BLaER1 (cell line): ENCODE measurements at regions not wholly inside any gene's neighbourhood (a gene's known extent, or its start where the extent isn't known, plus 50 kb on each side); places are given as distances from the start of the nearest gene placed in this dataset.

Experiments
- H3K27ac ChIP-seq: shearing (Covaris generic); formaldehyde crosslinking; 2 replicates; pipeline ENCODE4 v1.8.1; 2022
- H3K27me3 ChIP-seq: shearing (Covaris generic); formaldehyde crosslinking; 2 replicates; pipeline ENCODE4 v1.8.1; 2022
- H3K36me3 ChIP-seq: shearing (Covaris generic); formaldehyde crosslinking; 2 replicates; pipeline ENCODE4 v1.8.1; 2022
- H3K4me1 ChIP-seq: shearing (Covaris generic); formaldehyde crosslinking; 2 replicates; pipeline ENCODE4 v1.8.1; 2022
- H3K4me2 ChIP-seq: shearing (Covaris generic); formaldehyde crosslinking; 2 replicates; pipeline ENCODE4 v1.8.1; 2022
- H3K4me3 ChIP-seq: shearing (Covaris generic); formaldehyde crosslinking; 2 replicates; pipeline ENCODE4 v1.8.1; 2022
- H3K9ac ChIP-seq: shearing (Covaris generic); formaldehyde crosslinking; 2 replicates; pipeline ENCODE4 v1.8.1; 2022
- H3K9me3 ChIP-seq: shearing (Covaris generic); formaldehyde crosslinking; 2 replicates; pipeline ENCODE4 v1.8.1; 2022
- H4K20me1 ChIP-seq: shearing (Covaris generic); formaldehyde crosslinking; 2 replicates; pipeline ENCODE4 v1.8.1; 2022
- Cebpa-rat ChIP-seq: shearing (Covaris generic); IDR thresholded peaks from 2 replicates; pipeline ENCODE4 v1.8.1; 2022

DNA sequence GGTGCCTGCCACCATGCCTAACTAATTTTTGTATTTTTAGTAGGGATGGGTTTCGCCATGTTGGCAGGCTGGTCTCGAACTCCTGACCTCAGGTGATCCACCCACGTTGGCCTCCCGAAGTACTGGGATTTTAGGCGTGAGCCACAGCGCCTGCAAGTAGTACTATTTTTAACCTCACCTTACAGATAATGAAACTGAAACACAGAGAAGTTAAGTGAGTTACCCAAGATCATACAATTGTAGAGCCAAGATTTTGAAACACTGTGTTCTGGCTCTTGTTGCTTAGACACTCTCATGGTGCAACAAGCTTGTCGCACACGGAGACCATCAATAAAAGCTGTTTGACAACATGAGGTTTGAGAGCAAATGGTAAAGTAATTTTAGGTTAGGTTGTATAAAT is 159.1 kb upstream of the LMNTD1 start:
- Histone ChIP-seq H3K9me3 (peaks cover 22% of the 10 kb centered on the region), H3K9ac (no peak overlapping the region), H3K4me1 (peaks cover 24% of the 10 kb centered on the region), H3K4me3 (no peak overlapping the region), H3K4me2 (no peak overlapping the region), H3K27me3 (no peaks in the 10 kb centered on the region), H3K27ac (no peak overlapping the region), H4K20me1 (no peaks in the 10 kb centered on the region), H3K36me3 (no peaks in the 10 kb centered on the region)
- TF ChIP-seq Cebpa-rat, result no peak

DNA sequence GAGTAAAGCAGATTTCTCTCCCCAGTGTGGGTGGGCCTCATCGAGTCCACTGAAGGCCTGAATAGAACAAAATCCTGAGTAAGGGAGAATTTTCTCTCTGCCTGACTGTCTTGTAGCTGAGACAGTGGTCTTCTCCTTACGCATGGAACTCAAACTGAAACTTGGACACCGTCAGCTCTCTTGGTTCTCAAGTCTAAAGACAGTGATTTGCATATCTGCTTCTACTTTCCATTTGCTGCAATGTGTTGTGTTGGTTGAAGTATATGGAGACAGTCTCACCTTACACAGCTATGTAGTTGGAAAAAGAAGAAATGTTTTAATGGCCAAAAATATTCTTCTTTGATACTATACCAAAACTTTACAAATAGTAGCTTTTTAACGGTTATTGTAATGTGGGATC is 160.2 kb upstream of the LMNTD1 start:
- no peak overlapping the region for H3K27ac ChIP-seq
- peaks cover 13% of the 10 kb centered on the region for H3K9me3 ChIP-seq
- no peaks in the 10 kb centered on the region for H3K27me3 ChIP-seq
- H3K4me3 ChIP-seq, result no peak overlapping the region
- TF ChIP-seq Cebpa-rat, result no peak
- peaks cover 29% of the 10 kb centered on the region for H3K4me1 ChIP-seq
- no peaks in the 10 kb centered on the region for H3K36me3 ChIP-seq
- H4K20me1 ChIP-seq, result no peaks in the 10 kb centered on the region
- H3K9ac ChIP-seq, result no peak overlapping the region
- H3K4me2 ChIP-seq, result no peak overlapping the region

DNA sequence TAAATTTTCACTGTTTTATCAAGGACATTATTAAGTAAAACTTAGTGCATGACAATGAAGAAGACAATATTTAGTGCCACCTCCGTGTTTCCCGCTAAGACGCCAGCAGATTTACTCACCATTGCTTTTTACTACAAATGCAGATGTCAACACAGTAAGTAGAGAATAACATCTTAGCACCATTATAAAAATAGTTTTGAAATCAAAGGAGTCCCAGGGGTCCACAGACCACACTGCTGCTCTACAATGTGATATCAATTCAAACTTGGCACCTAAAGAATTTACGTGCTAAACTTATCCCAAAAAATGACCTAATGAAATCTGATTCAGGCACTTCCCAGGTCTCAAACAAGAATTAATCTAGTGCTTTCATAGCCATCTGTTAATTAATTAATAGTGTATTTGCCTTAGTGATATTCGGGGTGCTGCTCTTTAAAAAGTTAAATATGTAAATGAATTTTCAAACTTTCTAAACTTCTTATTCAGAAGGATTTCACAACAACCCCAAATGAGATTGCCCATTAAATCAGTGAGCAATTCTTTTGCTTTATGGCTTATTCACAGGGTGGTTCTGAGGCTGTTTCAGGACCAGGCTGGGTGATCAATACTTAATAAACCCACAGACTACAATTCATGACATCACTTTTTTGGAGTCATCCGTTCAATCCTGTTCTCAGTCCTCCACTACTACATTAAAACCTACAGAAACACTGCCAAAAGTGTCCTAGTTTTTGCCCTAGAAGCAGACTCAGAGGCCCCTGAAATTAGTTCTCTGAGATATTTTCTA is 161.3 kb upstream of the LMNTD1 start:
- Histone ChIP-seq H3K27ac (no peak overlapping the region), H3K27me3 (no peaks in the 10 kb centered on the region), H3K4me1 (peaks cover 29% of the 10 kb centered on the region), H3K4me3 (no peak overlapping the region), H3K36me3 (no peaks in the 10 kb centered on the region), H4K20me1 (no peaks in the 10 kb centered on the region), H3K9me3 (peaks cover 13% of the 10 kb centered on the region), H3K9ac (no peak overlapping the region), H3K4me2 (peak overlapping the region; percentile 20)
- no peak for TF ChIP-seq Cebpa-rat

DNA sequence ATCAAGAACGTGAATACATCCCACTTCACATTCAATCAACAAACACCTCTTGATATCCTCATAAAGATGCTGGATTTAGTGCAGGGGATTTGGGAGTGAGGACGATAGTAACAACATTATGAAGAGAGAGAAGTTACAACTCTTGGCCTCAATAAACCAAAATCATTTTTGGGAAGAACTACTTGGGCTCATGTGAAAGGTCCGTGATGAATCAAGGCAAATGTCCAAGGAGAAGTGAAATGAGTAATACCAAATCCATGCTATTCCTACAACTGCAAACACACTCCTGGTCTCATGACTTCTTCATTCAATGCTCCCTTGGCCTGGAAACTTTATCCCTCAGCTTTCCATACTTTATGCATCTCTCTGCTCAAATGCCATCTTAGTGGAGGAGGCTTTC is 162.0 kb upstream of the LMNTD1 start:
- H3K4me3 ChIP-seq, result no peak overlapping the region
- H3K4me2 ChIP-seq, result no peak overlapping the region
- H3K4me1 ChIP-seq, result peaks cover 29% of the 10 kb centered on the region
- peaks cover 12% of the 10 kb centered on the region for H3K9me3 ChIP-seq
- H3K36me3 ChIP-seq, result no peaks in the 10 kb centered on the region
- no peaks in the 10 kb centered on the region for H3K27me3 ChIP-seq
- TF ChIP-seq Cebpa-rat, result no peak
- H3K27ac ChIP-seq, result no peak overlapping the region
- no peak overlapping the region for H3K9ac ChIP-seq
- H4K20me1 ChIP-seq, result no peaks in the 10 kb centered on the region

DNA sequence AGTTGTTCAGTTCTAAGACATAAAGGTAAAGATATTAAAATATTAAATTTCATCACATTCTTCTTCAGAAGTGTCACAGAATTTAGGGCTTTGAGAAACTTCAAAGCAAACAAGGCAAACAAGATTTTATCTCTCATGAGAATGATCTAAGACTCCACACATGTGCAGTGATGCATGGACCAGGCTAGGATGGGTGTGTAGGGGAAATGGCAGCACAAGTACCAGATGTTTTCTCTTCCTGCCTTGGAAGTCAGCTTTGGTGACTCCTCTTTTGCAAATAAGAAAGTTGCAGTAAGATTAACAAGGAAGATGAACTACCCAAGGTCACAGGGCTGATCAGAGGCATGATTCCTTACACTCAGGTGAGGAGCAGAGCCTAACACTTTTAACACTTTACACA is 163.8 kb upstream of the LMNTD1 start:
- peak overlapping the region; percentile 52 for H3K4me2 ChIP-seq
- H3K4me3 ChIP-seq, result no peak overlapping the region
- no peaks in the 10 kb centered on the region for H4K20me1 ChIP-seq
- H3K9me3 ChIP-seq, result no peaks in the 10 kb centered on the region
- no peak overlapping the region for H3K27ac ChIP-seq
- no peak for TF ChIP-seq Cebpa-rat
- no peaks in the 10 kb centered on the region for H3K27me3 ChIP-seq
- no peak overlapping the region for H3K9ac ChIP-seq
- peaks cover 29% of the 10 kb centered on the region for H3K4me1 ChIP-seq
- no peaks in the 10 kb centered on the region for H3K36me3 ChIP-seq

DNA sequence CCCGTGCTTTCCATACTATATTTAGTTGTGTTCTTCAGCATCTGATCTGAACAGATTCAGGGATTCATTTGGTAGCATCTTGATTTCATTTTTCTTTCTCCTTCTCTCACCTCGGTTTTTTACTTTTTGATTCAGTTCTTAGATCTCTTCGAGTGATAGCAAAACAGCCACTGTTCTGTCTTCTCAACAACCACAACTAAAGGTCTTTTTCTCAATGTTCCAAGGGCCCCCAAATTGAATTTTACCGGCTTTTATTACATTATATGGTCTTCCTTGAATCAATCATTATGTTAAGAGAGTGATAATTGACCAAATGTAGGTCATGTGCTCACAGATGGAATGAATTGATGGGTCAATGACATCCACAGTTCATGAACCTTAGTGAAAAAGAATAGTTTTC is 164.5 kb upstream of the LMNTD1 start:
- peak overlapping the region; percentile 52; the same call in 1 of the 2 replicates for H3K4me2 ChIP-seq
- no peaks in the 10 kb centered on the region for H3K27me3 ChIP-seq
- H3K9ac ChIP-seq, result no peak overlapping the region
- no peaks in the 10 kb centered on the region for H3K9me3 ChIP-seq
- no peak overlapping the region for H3K4me3 ChIP-seq
- no peaks in the 10 kb centered on the region for H4K20me1 ChIP-seq
- peaks cover 29% of the 10 kb centered on the region for H3K4me1 ChIP-seq
- no peaks in the 10 kb centered on the region for H3K36me3 ChIP-seq
- H3K27ac ChIP-seq, result no peak overlapping the region
- TF ChIP-seq Cebpa-rat, result no peak

DNA sequence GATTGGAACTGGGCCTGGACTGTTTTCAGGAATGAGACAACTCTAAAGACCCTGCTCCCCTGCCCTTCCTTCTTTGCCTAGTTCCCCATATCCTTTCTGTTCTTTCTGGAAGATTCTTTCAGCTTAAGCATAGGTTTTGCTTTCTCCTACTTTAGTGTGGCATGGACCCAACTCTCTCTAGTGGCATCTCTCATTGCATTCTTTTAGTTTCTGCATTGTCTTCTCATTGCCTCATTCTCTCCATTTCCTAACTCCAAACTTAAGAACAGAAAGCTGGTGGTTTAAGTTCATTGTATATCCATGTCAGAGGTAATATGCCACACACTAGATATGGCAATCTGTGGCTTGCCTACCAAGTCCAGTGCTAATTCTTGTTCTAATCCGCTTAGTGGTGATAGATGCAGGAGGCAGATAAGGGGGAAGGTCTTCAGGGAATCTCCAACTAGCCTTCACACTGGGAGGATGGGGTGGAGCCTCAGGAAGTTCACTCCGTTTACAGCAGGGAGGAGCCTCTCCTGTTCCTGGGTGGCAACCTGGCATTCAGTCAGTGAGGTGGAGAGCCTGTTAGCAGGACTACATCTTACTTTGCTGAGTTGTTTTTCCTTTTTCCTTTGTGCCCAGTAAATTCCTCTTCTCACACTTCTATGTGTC is 165.1 kb upstream of the LMNTD1 start:
- H3K27ac ChIP-seq, result no peak overlapping the region
- no peak overlapping the region for H3K9ac ChIP-seq
- H3K27me3 ChIP-seq, result no peaks in the 10 kb centered on the region
- no peaks in the 10 kb centered on the region for H3K9me3 ChIP-seq
- TF ChIP-seq Cebpa-rat, result no peak
- H3K4me3 ChIP-seq, result no peak overlapping the region
- H3K4me2 ChIP-seq, result no peak overlapping the region
- peaks cover 29% of the 10 kb centered on the region for H3K4me1 ChIP-seq
- H3K36me3 ChIP-seq, result no peaks in the 10 kb centered on the region
- H4K20me1 ChIP-seq, result no peaks in the 10 kb centered on the region

DNA sequence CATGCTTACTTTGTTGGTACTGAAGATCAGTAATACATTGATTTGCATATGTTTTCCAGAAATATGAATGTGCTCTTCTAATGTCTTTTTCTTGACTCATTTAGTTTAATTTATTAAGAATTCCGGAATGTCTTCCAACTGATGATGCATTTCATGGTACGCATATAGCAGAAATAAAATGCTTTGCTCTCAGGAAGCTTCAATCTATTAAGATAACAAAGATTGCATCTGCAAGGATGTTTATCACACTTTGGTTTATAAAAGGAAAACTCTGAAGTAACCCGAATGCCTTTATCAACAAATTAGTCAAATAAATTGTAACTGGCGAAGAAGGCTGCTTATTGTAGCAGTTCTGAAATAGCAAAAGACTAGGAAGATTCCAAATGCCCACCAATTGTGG is 166.4 kb upstream of the LMNTD1 start:
- H3K4me2 ChIP-seq, result no peak overlapping the region
- H4K20me1 ChIP-seq, result no peaks in the 10 kb centered on the region
- H3K4me1 ChIP-seq, result peaks cover 20% of the 10 kb centered on the region
- no peak for TF ChIP-seq Cebpa-rat
- H3K36me3 ChIP-seq, result no peaks in the 10 kb centered on the region
- H3K27ac ChIP-seq, result no peak overlapping the region
- no peaks in the 10 kb centered on the region for H3K9me3 ChIP-seq
- no peak overlapping the region for H3K4me3 ChIP-seq
- H3K27me3 ChIP-seq, result no peaks in the 10 kb centered on the region
- H3K9ac ChIP-seq, result no peak overlapping the region

DNA sequence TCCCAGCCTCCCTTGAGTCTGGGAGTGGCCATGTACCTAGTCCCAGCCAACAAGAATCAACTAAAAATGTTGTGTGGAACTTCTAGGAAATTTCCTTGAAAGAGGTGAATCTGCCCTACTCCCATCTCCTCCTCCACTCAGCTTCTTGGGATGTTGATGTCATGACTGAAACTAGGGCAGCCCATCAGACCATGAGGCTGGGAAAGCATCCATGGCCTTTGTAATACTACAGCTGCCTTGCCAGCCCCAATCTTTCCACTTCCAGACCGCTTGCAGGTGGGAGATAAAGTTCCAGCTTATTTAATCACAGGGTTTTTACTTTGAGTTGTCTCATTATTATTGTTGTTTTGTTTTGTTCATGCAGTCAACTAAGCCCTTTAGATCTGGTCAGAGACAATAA is 170.3 kb upstream of the LMNTD1 start:
- Histone ChIP-seq H3K36me3 (no peaks in the 10 kb centered on the region), H3K27me3 (no peaks in the 10 kb centered on the region), H3K9ac (no peak overlapping the region), H4K20me1 (no peaks in the 10 kb centered on the region), H3K4me2 (no peak overlapping the region), H3K9me3 (no peaks in the 10 kb centered on the region), H3K4me1 (no peaks in the 10 kb centered on the region), H3K4me3 (no peak overlapping the region), H3K27ac (no peak overlapping the region)
- no peak for TF ChIP-seq Cebpa-rat

DNA sequence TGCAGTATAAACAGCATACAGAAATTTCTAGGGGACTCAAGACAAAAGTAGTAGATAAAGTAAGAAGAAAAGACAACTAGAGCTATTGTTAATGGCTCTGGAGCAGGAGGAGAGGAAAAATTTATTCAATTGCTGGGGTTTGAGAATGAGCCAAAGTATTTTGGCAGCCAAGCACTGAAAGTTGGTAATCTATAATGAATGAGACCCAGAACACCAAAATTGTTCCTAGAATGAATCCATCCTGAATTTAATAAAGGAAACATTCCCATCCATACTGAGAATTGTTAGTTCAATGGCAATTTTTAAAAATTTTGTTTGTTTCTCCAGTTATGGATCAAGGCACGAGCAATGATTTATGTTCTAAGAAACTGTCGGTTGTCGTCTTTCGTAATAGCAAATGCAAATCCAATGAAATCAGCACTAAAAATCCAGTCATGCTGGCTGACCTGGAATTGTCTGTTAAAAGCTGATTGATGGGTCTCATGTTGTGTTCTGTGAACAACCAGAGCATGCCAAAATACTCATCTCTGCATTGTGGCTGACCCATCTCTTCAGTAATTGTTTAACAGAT is 170.9 kb upstream of the LMNTD1 start:
- Histone ChIP-seq H3K27me3 (no peaks in the 10 kb centered on the region), H4K20me1 (no peaks in the 10 kb centered on the region), H3K9me3 (no peaks in the 10 kb centered on the region), H3K9ac (no peak overlapping the region), H3K4me2 (no peak overlapping the region), H3K27ac (no peak overlapping the region), H3K4me3 (no peak overlapping the region), H3K36me3 (no peaks in the 10 kb centered on the region), H3K4me1 (no peaks in the 10 kb centered on the region)
- TF ChIP-seq Cebpa-rat, result no peak
